ENCODE measurements at regions not wholly inside any gene's neighbourhood (a gene's known extent, or its start where the extent isn't known, plus 50 kb on each side); places are given as distances from the start of the nearest gene placed in this dataset.

GRCh38 chr1:208980605-208981004 is 602.9 kb upstream of the CAMK1G start:
- TF ChIP-seq CTCF (IDR thresholded peaks at IDR 0.05) (no peak), POLR2A (IDR thresholded peaks at IDR 0.05) (no peak)

Measured in lower leg skin (tissue), 3 donors.